ENCODE measurements at regions not wholly inside any gene's neighbourhood (a gene's known extent, or its start where the extent isn't known, plus 50 kb on each side); places are given as distances from the start of the nearest gene placed in this dataset.
A peak's percentile ranks its signal among the peaks of the same experiment; 100 is the strongest.

GRCh38 chr6:94511502-94512088 lies 1065.7 kb upstream of the MANEA start:
- FAIRE-seq = no peak

- no peak for FAIRE-seq
These were observed 1066.5 kb upstream of the MANEA start for GRCh38 chr6:94510877-94511276.

DNA sequence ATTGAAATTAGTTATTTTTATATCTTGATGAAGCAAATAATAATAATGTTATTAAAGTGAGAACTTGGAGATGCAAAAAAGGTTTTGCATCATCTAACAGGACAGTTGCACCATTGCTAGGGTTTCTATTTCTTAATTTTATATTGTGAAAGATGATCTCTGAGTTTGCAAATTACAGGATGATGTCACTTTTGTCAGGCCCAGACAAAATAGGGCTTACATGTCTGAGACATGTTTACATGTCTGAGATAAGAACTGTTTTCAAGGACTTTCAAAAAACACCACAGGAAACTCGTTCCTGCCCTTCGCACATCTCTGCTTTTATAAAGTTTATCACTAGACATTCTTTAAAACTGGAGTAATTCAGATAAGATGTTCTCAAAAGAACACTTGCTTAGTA lies 1075.8 kb upstream of the MANEA start:
- FAIRE-seq = no peak

- no peak for FAIRE-seq
These were observed 1078.7 kb upstream of the EPHA7 start for GRCh38 chr6:94498099-94498498.

GRCh38 chr6:94494500-94494899 lies 1075.1 kb upstream of the EPHA7 start:
- FAIRE-seq = no peak

DNA sequence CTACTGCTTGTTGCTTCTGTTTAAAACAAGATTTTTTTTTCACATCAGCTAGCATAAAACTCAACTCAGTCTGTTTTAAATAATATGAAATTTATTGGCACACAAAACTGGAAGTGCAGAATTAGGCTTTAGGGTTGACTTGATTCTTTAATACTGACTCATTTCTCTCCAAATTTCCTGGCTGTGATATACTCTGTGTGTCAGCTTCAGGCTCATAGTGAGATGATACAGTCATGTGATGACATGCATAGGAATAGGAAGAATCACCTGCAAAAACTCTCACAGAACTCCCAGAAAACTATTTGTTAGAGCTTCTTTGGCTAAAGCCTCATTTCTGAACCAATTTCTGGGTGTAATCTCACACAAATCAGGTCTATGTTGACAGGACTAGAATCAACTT lies 1068.0 kb upstream of the EPHA7 start:
- no peak for FAIRE-seq

GRCh38 chr6:94478133-94479005 lies 1059.0 kb upstream of the EPHA7 start:
- FAIRE-seq = no peak

DNA sequence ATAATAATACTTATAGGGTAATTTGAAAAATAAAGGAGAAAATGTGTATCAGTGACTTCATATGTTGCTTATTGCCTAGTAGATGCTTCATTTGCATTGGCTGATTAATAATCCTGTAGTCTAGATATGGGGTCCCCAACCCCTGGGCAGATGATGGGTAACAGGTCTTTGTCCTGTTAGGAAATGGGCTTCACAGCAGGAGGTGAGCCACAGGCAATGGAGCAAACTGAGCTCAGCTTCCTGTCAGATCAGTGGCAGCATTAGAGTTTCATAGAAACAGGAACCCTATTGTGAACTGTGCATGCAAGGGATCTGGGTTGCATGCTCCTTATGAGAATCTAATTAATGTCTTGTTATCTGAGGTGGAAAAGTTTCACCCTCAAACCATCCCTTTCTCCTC lies 1049.5 kb upstream of the EPHA7 start:
- no peak for FAIRE-seq

GRCh38 chr6:94464018-94464510 lies 1044.7 kb upstream of the EPHA7 start:
- FAIRE-seq = no peak

- FAIRE-seq = no peak
These were observed 1043.9 kb upstream of the EPHA7 start for GRCh38 chr6:94463306-94463705.

GRCh38 chr6:94462231-94462630 lies 1042.9 kb upstream of the EPHA7 start:
- no peak for FAIRE-seq

DNA sequence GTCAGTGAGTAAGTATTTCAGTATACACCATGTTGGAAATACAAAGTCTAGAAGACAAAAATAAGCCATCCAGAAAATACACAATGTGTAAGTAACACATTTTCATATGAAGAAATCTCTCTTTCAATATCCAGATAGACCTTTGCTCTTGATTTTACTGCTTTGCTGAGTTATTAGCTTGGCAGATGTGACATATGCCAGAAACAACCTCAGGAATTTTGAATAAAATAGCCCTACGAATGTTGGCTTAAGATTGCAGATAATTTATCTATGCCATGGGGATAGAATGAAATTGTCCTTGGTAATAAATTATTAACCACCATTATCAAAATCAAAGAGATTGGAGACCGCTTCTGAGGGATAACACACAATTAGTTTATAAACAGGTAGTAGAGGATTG lies 1036.9 kb upstream of the EPHA7 start:
- FAIRE-seq = no peak

DNA sequence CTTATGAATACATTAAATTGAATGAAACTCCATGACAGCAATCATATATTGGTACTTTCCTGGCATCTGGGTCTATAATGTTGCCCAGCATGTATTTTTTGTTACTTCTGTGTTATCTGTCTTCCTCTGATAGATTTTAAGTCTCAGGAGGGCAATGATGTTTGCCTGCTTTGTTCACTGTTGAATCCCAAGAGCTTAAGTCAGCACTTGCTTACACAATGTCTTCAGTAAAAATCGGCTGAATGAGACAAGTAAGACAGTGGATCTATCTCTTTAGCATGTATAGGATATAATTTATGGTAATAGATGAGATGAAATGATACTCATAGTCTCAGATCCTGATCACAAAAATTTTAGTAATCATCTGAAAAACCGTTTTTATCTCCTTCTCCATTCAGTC lies 1034.9 kb upstream of the EPHA7 start:
- no peak for FAIRE-seq

DNA sequence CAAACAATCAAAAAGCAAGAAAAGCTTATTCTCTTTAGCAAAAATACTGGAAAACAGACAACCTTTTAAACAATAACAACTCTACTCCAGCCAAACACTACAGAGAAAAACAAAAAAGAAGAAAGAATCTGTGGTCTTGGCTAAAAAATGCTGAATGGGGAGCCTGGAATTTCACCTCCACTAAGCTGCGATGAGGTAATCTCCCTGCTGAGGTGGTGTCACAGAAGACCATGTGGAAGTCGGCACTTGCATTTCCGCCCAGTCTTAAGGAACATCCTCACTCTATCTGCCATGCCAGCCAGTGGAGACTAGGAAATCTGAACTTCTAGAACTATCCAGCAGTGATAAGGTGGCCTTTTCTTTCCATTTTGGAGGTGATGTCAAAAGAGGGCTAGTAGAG lies 1026.8 kb upstream of the EPHA7 start:
- FAIRE-seq = no peak

DNA sequence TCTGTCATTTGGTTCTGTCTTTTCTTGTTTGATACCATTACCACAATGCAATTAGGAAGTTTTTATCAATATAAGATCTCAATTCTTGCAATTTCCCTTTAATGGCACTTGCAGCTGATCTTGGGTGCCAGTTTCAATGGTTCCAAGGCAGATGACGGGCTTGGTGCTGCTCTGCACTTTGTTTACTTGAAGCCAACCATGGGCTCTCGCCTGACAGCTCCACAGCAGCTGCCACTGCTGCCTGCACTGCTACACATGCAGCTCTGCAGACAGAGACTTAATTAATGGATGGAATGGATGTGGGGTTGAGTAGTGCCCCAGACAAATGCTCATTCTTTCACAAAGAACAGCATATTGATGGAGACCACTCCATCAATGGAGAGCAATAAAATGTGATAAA lies 1024.3 kb upstream of the EPHA7 start:
- no peak for FAIRE-seq

DNA sequence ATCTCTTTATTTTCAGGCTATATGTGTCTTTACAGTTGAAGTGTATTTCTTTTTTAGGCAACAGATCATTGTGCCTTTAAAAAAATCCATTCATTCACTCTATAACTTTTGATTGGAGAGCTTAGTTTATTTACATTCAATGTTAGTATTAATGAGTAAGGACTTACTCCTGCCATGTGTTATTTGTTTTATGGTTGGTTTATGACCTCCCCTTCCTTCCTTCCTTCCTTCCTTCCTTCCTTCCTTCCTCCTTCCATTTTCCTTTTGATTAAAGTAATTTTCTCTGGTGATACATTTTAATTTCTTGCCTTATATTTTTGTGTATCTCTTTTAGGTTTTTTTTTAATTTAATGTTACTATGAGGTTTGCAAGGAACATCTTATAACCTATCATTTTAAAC lies 1005.3 kb upstream of the EPHA7 start:
- FAIRE-seq = no peak

DNA sequence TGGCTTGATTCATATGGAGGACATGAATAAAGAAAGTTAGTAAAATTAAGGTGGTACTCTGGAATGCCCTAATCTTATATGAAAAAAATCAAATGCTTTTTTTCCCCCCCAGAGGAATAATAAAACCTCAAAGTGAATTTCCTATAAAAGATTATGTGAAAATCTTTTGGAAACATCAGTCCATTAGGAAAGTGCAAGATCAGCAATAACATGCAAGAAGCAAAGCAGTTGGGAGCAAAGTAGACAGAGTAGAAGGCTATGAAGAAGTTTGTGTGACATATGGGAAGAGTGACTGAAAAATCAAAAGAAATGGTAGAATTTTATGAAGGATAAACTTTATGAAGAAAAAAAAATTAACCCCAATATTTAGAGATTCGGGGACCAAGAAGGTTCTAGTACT lies 998.0 kb upstream of the EPHA7 start:
- no peak for FAIRE-seq

DNA sequence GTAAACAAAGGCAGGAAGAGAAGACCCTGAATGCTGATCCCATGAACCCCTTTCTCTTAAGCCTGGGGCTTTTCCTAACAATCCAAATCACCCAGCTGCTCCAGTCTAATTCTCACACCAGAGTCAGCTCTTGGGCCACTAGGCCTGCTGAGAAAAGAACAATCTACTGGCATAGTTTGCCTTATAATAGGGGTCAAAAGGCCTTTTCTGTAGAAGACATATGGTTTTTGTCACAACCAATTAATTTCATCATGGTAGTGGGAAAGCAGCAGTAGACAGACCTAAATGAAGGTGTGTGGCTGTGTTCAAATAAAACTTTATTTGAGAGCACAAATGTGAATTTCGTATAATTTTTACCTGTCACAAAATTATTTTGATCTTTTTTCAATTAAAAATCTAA lies 994.7 kb upstream of the EPHA7 start:
- no peak for FAIRE-seq

GRCh38 chr6:94401311-94401710 lies 982.0 kb upstream of the EPHA7 start:
- FAIRE-seq = no peak

DNA sequence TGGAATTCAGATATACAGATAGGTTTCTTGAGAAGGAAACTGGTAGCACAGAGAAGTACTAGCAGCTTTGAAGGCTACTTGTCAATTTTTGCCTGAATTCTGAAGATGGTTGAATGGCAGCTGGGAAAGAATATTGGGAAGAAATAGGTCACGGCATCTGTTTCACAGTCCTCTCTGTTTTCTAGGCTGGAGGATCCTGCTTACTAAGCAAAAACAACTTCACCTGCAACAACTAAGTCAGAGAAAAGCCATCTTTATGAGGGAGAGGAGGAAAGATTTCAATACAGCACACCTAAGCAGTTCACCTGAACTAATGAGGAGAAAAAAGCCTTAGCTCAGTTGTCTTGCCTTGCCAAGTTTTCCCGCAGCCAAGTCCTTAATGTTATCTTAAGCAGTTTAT lies 975.5 kb upstream of the EPHA7 start:
- FAIRE-seq = no peak

GRCh38 chr6:94389218-94389617 lies 969.9 kb upstream of the EPHA7 start:
- no peak for FAIRE-seq

DNA sequence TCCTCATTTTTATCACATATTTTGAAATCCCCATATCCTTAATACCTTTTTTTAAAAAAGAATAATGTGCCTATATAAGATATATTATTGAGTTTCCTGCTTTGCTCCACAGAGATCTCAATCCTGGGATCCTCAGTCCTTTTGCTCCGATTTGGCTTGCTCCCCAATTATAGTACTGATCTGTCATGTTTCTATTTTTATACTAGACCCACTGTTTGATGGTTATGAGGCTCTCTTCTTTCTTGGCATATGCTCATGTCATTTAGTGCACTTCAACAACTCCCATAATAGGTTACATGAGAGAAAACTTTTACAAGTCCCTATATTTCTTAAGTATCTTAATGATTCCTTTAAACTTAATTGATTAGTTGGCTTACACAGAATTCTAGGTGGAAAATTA lies 958.5 kb upstream of the EPHA7 start:
- FAIRE-seq = no peak

GRCh38 chr6:94376876-94377275 lies 957.5 kb upstream of the EPHA7 start:
- FAIRE-seq = no peak

DNA sequence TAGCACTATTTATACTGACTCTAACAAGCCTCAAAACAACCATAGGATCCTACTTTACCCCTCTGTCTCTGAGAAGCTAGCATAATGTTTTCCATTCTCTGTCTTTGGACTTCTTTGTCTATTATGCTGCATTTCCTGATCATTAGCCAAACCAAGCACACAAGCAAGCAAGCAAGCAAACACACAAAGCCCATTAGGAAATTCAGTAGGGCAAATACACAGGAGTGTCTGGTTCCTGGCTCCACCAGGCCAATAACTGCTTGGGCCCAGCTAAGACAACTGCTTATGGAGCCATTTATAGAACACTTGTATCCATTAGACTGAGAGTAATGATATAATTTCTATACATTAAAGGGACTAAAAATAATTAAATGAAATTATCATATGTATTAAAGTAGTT lies 952.9 kb upstream of the EPHA7 start:
- FAIRE-seq = no peak

GRCh38 chr6:94367316-94367715 lies 948.0 kb upstream of the EPHA7 start:
- FAIRE-seq = peak; percentile 24
